ACC112 (cell line): ENCODE measurements at regions not wholly inside any gene's neighbourhood (a gene's known extent, or its start where the extent isn't known, plus 50 kb on each side); places are given as distances from the start of the nearest gene placed in this dataset.
"Not testable (repeated sequence)": the region's sequence is repeated elsewhere in the genome, so short reads cannot be mapped to it uniquely, and the experiment has no call there.

Experiments used
- H2AFZ ChIP-seq: fragments of 200-600 bp; sonication (generic); one replicate; pipeline ENCODE4 v1.6.0; 2017; ENCODE audit warnings: antibody characterized with exemption, low read length; ENCODE audit not compliant: unreplicated experiment
- H3K27ac ChIP-seq: fragments of 200-600 bp; sonication (generic); 2 replicates; pipeline ENCODE4 v1.5.1; 2014; ENCODE audit warnings: low read depth, mild to moderate bottlenecking, antibody characterized with exemption, low read length, moderate library complexity
- H3K27me3 ChIP-seq: fragments of 200-600 bp; sonication (generic); 2 replicates; pipeline ENCODE4 v1.6.1; 2014; ENCODE audit warnings: mild to moderate bottlenecking, antibody characterized with exemption, low read length, moderate library complexity, mixed read lengths; ENCODE audit not compliant: insufficient read depth
- H3K36me3 ChIP-seq: fragments of 200-600 bp; sonication (generic); 2 replicates; pipeline ENCODE4 v1.6.1; 2016; ENCODE audit warnings: mild to moderate bottlenecking, antibody characterized with exemption, low read length, moderate library complexity, mixed read lengths; ENCODE audit not compliant: insufficient read depth
- H3K4me1 ChIP-seq: fragments of 200-600 bp; sonication (generic); one replicate; pipeline ENCODE4 v1.6.1; 2016; ENCODE audit warnings: low read length, mixed read lengths; ENCODE audit not compliant: insufficient read depth, unreplicated experiment, control insufficient read depth
- H3K4me3 ChIP-seq: fragments of 200-600 bp; sonication (generic); 2 replicates; pipeline ENCODE4 v1.5.1; 2014; ENCODE audit warnings: mild to moderate bottlenecking, low read depth, low read length
- H3K79me2 ChIP-seq: fragments of 200-600 bp; sonication (generic); one replicate; pipeline ENCODE4 v1.6.0; 2016; ENCODE audit warnings: low read length; ENCODE audit not compliant: control insufficient read depth, unreplicated experiment, insufficient read depth

GRCh38 chr2:20949256-20949655, 94.6 kb downstream of the APOB start:
- Histone ChIP-seq H2AFZ (no peak overlapping the region), H3K79me2 (no peaks in the 10 kb centered on the region), H3K4me3 (no peak overlapping the region), H3K27me3 (peaks cover 15% of the 10 kb centered on the region; the same call in 1 of the 2 replicates), H3K36me3 (no peaks in the 10 kb centered on the region), H3K4me1 (no peaks in the 10 kb centered on the region), H3K27ac (no peak overlapping the region)

- no peak overlapping the region for H3K27ac ChIP-seq
- H2AFZ ChIP-seq, result no peak overlapping the region
- H3K79me2 ChIP-seq, result no peaks in the 10 kb centered on the region
- H3K4me1 ChIP-seq, result no peaks in the 10 kb centered on the region
- no peak overlapping the region for H3K4me3 ChIP-seq
- peaks cover 26% of the 10 kb centered on the region for H3K27me3 ChIP-seq
- H3K36me3 ChIP-seq, result no peaks in the 10 kb centered on the region
Observed at GRCh38 chr2:20946468-20946867, 97.4 kb downstream of the APOB start.

GRCh38 chr2:20943721-20944120, 100.2 kb downstream of the APOB start:
- not testable (repeated sequence) for H3K36me3 ChIP-seq, H3K27ac ChIP-seq, H3K79me2 ChIP-seq, H3K4me3 ChIP-seq, H2AFZ ChIP-seq, H3K4me1 ChIP-seq
- H3K27me3 ChIP-seq, result peaks cover 22% of the 10 kb centered on the region

- Histone ChIP-seq H3K4me1 (no peaks in the 10 kb centered on the region), H3K27me3 (peaks cover 20% of the 10 kb centered on the region; the same call in 1 of the 2 replicates), H2AFZ (no peak overlapping the region), H3K27ac (no peak overlapping the region), H3K4me3 (no peak overlapping the region), H3K79me2 (no peaks in the 10 kb centered on the region), H3K36me3 (no peaks in the 10 kb centered on the region)
Observed at GRCh38 chr2:20942646-20943125, 101.2 kb downstream of the APOB start.

- no peaks in the 10 kb centered on the region for H3K36me3 ChIP-seq
- no peak overlapping the region for H3K4me3 ChIP-seq
- no peak overlapping the region for H3K27ac ChIP-seq
- H3K79me2 ChIP-seq, result no peaks in the 10 kb centered on the region
- H3K4me1 ChIP-seq, result no peaks in the 10 kb centered on the region
- peaks cover 26% of the 10 kb centered on the region; the same call in 1 of the 2 replicates for H3K27me3 ChIP-seq
- no peak overlapping the region for H2AFZ ChIP-seq
Observed at GRCh38 chr2:20940856-20941255, 103.0 kb downstream of the APOB start.

GRCh38 chr2:20939931-20940795, 103.7 kb downstream of the APOB start:
- Histone ChIP-seq H3K4me3 (no peak overlapping the region), H3K27ac (no peak overlapping the region), H3K79me2 (no peaks in the 10 kb centered on the region), H3K27me3 (peaks cover 26% of the 10 kb centered on the region; the same call in 1 of the 2 replicates), H3K36me3 (no peaks in the 10 kb centered on the region), H3K4me1 (no peaks in the 10 kb centered on the region), H2AFZ (no peak overlapping the region)

- H3K27me3 ChIP-seq, result peaks cover 20% of the 10 kb centered on the region; the same call in 1 of the 2 replicates
- H2AFZ ChIP-seq, result no peak overlapping the region
- H3K4me3 ChIP-seq, result no peak overlapping the region
- H3K27ac ChIP-seq, result no peak overlapping the region
- H3K36me3 ChIP-seq, result no peaks in the 10 kb centered on the region
- H3K79me2 ChIP-seq, result no peaks in the 10 kb centered on the region
- no peaks in the 10 kb centered on the region for H3K4me1 ChIP-seq
Observed at GRCh38 chr2:20937353-20937752, 106.5 kb downstream of the APOB start.

- Histone ChIP-seq H3K79me2 (no peaks in the 10 kb centered on the region), H3K4me1 (peaks cover 4% of the 10 kb centered on the region), H2AFZ (no peak overlapping the region), H3K36me3 (no peaks in the 10 kb centered on the region), H3K27me3 (peaks cover 9% of the 10 kb centered on the region; the same call in 1 of the 2 replicates), H3K4me3 (no peak overlapping the region), H3K27ac (no peak overlapping the region)
Observed at GRCh38 chr2:20935168-20935775, 108.6 kb downstream of the APOB start.

GRCh38 chr2:20934236-20934635, 109.6 kb downstream of the APOB start:
- H3K4me1 ChIP-seq, result peaks cover 4% of the 10 kb centered on the region
- H3K4me3 ChIP-seq, result no peak overlapping the region
- H3K27ac ChIP-seq, result no peak overlapping the region
- H3K27me3 ChIP-seq, result peaks cover 9% of the 10 kb centered on the region; the same call in 1 of the 2 replicates
- no peaks in the 10 kb centered on the region for H3K36me3 ChIP-seq
- no peak overlapping the region for H2AFZ ChIP-seq
- no peaks in the 10 kb centered on the region for H3K79me2 ChIP-seq

GRCh38 chr2:20933714-20934113, 110.2 kb downstream of the APOB start:
- Histone ChIP-seq H3K27me3 (peaks cover 9% of the 10 kb centered on the region; the same call in 1 of the 2 replicates), H3K27ac (no peak overlapping the region), H3K36me3 (no peaks in the 10 kb centered on the region), H3K79me2 (no peaks in the 10 kb centered on the region), H2AFZ (no peak overlapping the region), H3K4me1 (peaks cover 4% of the 10 kb centered on the region), H3K4me3 (no peak overlapping the region)
